ENCODE measurements at regions not wholly inside any gene's neighbourhood (a gene's known extent, or its start where the extent isn't known, plus 50 kb on each side); places are given as distances from the start of the nearest gene placed in this dataset.
"Not testable (repeated sequence)": the region's sequence is repeated elsewhere in the genome, so short reads cannot be mapped to it uniquely, and the experiment has no call there.

DNA sequence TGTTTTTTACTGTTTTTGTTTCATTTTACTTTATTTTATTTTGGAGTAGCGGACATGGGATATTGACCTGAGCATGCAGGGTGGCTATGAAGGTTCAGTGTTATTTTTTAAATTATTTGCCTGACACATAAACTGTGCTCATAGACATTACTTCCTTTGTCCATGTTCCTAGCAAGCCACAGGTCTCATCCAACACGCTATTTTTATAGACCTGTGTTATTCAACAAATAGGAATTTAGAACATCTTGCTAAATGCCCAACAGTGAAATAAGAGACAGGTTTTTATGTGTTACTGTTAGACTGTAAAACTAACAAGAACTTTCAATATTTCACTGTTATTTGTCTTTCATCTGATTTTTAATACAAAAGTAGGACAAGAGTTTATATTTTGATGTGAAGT, 756.4 kb downstream of the KCNT2 start:
- no peak for DNase-seq (ENCODE audit: low read depth in 4 of 4, low spot score in 3 of 4)

DNA sequence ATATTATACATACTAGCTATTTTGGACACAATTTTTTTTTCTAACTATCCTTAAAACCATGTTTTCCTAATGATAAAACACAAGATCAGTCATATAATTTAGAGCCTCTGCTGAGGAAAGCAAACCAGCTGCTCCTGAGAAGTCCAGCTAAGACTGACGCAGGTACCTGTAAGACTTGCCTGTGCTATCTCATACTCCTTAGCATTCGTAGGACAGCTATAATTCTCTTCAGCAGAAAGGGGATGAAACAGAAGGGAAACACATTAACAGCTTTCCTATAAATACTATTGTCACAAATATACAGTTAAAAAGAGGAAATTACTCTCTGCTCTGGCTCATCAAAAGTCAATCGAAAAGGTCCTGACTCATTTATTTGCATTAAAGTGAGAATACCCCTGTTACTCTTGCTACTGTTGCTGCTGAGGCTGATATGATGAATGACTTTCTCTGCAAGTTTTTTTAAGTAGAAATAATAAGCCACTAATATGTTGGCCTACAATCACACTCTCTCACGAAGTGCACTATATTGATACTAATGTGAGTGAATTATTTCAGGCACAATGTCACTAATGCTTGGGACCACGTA, 757.1 kb downstream of the KCNT2 start:
- no peak for DNase-seq (ENCODE audit: low read depth in 4 of 4, low spot score in 3 of 4)

DNA sequence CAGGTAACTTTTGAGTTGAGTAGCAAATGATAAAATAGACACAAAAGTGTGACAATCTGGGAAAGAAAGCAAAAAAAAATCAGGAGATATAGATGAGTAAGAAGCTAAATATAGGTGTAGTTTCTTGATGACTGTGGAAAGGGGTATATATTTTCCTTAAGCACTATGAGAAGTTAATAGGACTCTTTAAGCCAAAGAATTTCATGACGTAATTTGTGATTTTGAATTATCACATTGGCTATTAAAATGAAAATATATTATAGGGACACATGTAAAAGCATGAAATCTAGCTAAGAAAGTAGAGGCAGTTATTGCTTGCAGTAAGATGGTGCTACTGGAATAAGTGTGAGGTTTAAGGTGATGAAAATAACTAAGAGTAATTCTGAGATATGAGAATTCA, 759.1 kb downstream of the KCNT2 start:
- no peak for DNase-seq (ENCODE audit: low read depth in 4 of 4, low spot score in 3 of 4)

DNA sequence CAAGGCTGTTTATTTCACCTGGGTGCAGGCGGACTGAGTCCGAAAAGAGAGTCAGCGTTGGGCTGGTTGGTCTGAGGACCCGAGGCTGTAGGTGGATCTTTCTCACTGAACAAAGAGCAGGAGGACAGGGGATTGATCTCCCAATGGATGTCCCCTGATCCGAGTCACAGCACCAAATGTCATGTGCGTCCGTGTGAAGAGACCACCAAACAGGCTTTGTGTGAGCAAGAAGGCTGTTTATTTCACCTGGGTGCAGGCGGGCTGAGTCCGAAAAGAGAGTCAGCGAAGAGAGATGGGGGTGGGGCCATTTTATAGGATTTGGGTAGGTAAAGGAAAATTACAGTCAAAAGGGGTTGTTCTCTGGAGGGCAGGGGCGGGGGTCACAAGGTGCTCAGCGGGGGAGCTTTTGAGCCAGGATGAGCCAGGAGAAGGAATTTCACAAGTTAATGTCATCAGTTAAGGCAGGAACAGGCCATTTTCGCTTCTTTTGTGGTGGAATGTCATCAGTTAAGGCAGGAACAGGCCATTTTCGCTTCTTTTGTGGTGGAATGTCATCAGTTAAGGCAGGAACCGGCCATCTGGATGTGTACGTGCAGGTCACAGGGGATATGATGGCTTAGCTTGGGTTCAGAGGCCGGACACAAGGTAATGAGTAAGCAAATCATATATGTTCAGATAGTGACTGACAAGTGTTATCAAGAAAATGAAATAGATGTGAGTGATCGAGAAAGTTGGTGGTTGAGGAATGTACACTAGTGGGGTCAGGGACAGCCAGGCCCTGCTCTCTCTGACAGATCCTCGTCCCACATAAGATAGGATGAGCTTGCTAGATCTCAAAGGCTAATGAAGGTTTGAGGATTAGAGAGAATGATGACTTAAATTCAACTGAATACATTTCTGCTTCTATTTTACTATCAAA, 760.0 kb downstream of the KCNT2 start:
- DNase-seq (ENCODE audit: low read depth in 4 of 4, low spot score in 3 of 4) = not testable (repeated sequence)

DNA sequence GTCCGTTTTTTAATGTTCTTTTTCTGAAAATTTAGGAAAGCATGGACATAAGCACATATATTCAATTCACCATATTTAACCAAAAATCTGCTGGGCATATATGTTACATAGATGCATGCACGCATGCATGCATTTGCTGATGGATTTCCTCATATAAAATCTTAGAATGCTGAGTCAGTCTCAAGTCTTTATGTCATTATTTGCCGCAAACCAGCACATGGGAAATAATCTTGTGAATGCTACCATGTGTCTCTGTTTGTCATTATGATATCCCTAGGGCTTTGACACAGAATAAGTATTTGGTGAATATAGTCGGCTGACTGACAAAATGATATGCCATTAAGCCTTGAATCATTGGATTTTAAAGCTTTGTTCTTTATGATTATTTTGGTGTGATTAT, 776.5 kb downstream of the KCNT2 start:
- DNase-seq (ENCODE audit: low read depth in 4 of 4, low spot score in 3 of 4) = no peak

DNA sequence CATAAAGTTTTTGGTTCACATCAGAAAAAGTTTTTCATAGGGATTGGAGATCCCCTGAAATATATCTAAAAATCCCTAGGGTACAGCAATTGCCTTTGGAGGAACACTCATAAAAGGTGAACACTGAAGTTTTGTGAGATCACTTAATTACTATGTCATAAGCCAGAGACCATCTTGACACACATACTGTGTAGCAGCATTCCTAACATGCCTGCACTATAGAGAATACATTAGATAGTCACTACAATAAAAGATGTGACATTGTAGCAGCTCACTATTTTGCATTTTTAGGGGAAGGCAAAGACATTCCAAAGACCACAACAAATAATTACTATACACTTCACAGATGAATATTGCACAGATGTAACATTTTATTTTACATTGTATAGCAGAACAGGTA, 779.9 kb downstream of the KCNT2 start:
- no peak for DNase-seq (ENCODE audit: low read depth in 4 of 4, low spot score in 3 of 4)

DNA sequence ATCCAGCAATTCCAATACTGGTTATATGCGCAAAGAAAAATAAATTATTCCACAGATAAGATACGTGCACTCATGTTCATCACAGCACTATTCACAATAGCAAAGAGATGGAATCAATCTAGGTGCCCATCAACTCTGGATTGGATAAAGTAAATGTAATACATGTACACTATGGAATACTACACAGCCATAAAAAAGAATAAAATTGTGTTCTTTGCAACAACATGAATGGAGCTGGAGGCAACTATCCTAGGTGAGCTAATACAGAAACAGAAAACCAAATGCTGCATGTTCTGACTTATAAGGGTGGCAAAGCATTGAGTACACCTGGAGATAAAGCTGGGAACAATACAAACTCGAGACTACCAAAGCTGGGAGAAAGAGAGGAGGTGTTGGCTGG, 787.3 kb downstream of the KCNT2 start:
- DNase-seq (ENCODE audit: low read depth in 4 of 4, low spot score in 3 of 4) = no peak

DNA sequence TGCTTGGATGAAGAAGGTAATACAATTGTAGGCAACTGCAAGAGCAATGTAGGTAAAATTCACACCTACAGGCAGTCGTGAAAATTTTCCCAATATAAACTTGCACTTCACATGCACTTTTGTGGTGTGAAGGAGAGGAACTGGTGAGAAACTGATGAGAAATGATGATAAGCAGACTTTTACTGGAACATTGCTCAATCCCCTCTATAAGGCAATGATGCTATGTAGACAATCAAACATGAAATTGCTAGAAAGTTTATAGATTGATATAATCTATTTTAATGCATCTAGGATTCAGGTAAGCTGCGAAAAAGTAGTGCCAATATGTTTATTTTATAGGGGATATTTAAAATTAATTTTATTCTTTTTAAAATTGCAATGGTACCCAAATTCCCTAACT, 802.2 kb downstream of the KCNT2 start:
- no peak for DNase-seq (ENCODE audit: low read depth in 4 of 4, low spot score in 3 of 4)

DNA sequence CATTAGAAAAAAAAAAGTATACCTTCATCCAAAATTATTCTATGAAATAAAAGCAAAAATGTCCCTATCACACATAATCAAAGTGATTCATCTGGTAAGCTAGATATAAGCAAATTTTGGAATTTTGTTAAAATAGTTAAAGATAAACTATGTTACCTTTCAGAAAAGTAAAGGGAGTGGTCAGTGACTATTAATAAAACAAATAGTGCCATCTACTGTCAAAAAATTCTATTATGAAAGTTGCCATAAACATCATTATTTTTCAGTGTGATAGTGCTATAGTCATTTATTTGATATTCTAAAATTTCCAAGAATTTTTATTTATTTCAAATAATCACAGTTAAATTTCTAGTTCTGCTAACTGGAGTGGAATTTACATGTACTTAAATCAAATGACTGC, 803.7 kb downstream of the KCNT2 start:
- no peak for DNase-seq (ENCODE audit: low read depth in 4 of 4, low spot score in 3 of 4)

DNA sequence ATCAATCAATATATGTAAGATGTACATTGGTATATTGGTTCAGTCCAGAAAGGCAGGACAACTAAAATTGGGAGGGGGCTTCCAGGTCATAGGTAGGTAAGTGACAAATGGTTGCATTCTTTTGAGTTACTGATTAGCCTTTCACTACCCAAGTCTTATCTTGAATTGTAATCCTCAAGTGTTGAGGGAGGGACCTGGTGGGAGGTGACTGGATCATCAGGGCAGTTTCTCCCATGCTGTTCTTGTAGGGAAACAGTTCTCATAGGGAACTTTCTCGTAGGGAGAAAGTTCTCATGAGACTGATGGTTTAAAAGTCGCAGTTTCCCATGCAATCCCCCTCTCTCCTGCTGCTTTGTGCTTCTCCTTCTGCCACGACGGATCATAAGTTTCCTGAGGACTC, 809.2 kb downstream of the KCNT2 start:
- DNase-seq (ENCODE audit: low read depth in 4 of 4, low spot score in 3 of 4) = no peak

DNA sequence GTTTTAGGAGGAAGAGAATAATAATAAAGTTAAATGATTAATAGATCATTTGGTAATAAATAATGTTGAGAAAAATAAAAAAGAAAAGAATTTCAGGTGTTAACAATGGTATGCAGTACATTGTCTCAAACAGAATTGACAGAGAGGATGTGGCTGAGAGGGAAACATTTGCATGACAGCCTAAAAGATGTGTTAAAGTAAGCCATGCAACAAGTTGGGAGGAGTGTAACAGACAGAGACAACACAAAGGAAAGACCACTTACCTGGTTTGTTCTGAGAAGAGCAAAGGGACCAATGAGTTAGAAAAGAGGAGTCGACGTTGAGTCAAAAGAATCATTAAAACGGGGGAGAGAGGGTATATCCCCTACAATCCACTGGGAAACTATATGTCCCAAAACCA, 814.0 kb downstream of the KCNT2 start:
- no peak for DNase-seq (ENCODE audit: low read depth in 4 of 4, low spot score in 3 of 4)

DNA sequence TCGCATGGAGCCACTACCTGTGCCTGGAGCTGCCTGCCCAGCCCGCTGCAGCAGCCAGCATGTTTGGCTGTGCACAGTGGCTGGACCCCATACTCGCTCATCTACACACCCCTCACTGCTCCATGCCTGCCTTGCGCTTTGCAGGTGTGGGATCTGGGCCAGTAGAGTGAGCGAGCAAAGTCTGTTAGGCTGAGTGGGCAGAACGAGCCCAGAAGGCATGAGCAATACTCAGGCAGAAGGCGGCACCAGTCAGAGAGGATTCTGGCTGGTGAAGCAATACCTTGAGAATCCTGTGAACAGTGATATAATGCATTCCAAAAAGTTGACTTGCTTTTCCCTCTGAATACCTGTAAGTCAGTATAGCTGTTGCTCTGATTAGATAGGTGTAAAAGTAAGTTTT, 816.4 kb downstream of the KCNT2 start:
- DNase-seq (ENCODE audit: low read depth in 4 of 4, low spot score in 3 of 4) = no peak

DNA sequence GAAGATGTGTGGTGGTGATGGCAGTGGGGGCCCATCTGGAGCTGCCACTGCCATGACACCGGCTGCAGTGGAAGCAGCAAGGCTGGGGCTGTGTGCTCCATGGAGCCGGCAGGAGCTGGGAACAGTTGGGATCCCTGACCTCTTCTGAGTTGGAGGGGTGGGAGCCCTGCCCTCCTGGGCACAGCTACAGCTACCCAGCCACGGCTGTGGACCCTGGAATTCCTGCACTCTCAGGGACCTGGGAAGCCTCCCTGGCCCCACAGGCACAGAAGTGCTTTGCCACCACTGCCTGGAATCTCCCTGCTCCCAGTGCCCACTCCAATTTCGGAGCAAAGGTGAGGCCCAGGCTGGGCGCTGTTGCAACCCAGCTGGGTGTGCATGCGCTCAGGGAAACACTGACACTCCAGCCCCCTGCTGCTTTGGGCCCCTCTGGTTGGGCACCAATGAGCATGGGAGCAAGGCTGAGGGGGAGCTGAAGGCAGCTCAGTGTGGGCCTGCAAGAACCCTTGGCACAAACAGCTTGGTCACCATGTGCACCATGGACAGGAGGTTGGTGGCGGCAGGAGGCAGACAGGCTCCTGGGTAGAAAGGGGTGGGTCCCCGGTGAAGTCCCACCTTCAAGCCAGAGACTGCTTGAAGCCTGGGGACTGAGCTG, 817.6 kb downstream of the KCNT2 start:
- no peak for DNase-seq (ENCODE audit: low read depth in 4 of 4, low spot score in 3 of 4)

DNA sequence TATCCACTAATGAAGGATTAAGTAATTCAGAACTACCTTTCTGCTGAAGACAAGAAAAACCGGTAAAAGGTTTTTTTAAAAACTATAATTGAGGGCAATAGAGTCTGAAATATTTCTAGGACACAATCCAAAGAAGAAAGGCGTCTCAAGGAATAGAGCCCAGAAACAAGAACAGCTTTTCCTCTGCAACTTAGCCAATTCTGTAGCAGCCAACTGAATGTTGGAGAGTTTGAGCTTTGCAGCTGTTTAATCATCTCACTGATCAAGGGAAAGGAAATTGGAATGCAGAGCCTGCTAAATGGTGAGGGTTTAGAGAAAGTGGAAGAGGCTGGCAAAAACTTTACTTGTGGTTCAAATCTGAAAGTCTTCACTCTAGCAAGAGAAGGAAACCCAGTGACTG, 818.9 kb downstream of the KCNT2 start:
- DNase-seq (ENCODE audit: low read depth in 4 of 4, low spot score in 3 of 4) = no peak

DNA sequence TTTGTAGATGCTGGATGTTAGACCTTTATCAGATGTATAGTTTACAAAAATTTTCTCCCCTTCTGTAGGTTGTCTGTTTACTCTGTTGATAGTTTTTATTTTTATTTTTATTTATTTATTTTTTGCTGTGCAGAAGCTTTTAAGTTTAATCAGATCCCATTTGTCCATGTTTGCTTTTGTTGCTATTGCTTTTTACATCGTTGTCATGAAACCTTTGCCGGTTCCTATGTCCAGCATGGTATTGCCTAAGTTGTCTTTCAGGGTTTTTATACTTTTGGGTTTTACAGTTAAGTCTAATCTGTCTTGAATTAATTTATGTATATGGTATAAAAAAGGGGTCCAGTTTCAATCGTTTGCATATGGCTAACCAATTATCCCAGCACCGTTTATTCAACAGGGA, 819.5 kb downstream of the KCNT2 start:
- no peak for DNase-seq (ENCODE audit: low read depth in 4 of 4, low spot score in 3 of 4)

DNA sequence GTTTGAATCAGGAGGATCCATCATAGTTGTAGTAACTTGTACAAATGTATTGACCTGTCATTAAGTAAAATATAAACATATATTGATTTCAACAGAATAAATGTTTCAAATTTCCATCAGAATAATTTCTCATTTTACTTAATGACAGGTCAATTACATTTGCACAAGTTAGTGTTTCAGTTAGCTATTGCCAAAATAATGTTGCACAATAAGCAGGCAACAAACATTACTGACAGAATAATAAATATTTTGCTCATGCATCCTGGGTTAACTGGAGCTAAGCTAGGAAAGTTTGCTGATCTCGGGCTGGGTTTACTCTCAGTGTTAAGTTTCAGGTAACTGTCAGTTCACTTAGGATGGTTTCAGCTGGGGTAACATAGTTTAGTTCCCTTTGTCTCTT, 822.4 kb downstream of the KCNT2 start:
- no peak for DNase-seq (ENCODE audit: low read depth in 4 of 4, low spot score in 3 of 4)

DNA sequence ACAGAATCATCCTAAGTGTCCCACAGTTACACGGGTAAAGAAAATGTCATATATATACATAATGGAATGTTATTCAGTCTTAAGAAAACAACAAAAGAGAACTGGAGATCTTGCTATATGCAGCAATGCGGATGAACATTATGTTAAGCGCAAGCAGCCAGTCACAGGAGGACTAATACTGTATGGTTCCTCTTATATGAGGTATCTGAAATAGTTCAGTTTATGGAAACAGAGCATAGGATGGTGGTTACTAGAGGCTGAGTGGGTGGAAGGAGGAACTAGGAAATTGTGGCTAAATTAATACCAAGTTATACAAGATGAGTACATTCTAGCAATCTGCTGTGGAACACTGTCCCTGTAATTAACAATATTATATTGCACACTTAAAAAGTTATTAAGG, 834.3 kb downstream of the KCNT2 start:
- DNase-seq (ENCODE audit: low read depth in 4 of 4, low spot score in 3 of 4) = no peak

DNA sequence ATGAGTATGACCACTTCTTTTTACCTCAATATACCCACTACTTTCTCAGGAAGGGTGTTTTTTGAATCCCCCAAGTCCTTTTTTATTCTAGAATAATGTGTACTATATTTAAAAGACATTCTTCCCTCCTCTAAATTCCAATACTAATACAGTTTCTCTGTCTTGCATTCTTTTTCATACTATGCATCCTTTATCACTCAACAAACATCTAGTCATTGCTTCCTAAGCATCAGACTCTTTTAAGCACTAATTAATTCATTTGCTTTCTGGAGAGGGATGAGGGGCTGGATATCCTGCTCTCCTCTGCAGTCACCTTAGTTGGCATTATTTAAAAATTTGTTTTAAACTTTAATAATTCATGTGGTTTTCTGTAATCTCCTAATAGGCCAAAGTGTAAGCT, 838.8 kb downstream of the KCNT2 start:
- DNase-seq (ENCODE audit: low read depth in 4 of 4, low spot score in 3 of 4) = no peak

DNA sequence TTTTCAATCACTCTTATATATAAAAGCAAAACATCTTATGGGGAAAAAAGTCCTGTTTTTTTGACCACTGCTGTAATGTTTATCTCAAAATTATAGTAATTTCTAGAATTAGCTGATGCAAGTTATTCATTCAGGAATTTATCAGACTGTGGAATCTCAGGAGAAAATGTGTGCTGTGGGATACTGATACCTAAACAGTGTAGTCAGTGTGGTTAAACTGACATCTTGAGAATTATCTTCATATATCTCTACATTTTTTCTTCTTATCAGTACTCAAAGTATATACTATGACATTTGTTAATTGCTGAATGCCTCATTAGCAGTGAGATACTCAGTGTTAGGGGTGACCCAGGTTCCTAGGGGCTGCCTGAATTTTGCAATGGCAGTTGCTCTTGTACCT, 839.3 kb downstream of the KCNT2 start:
- no peak for DNase-seq (ENCODE audit: low read depth in 4 of 4, low spot score in 3 of 4)

DNA sequence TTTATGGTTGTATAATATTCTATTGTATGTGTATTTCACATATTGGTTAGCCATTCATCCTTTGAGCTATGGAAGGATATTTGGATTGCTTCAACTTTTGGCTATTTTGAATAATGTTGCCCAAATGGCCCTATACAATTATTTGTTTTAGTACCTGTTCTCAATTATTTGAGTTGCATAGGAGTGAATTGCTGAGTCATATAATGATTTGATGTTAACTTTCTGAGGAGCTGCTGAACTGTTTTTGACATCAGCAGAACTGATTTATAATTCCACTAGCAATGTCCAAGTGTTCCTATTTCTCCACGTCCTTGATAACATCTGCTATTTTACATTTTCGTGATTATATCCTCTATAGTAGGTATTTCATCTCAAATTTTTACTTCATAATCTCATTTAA, 839.9 kb downstream of the KCNT2 start:
- no peak for DNase-seq (ENCODE audit: low read depth in 4 of 4, low spot score in 3 of 4)

DNA sequence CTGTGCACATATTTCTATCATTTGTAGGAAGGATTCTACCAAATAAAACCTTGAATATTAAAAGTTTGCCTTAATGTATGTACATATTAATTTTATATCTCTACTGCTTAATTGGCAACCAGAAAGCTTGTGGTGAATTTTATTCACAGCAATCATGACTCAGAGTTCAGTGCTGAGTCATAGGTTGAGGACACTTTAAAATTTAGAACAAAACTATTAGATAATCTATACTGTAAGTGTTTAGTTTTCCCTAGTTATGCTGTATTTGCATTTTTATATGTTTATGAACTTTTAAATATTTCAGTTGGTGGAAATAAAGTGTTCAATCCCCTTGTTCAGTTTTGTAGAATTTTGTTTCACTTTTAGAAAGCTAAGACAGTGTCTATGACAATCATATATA, 841.5 kb downstream of the KCNT2 start:
- no peak for DNase-seq (ENCODE audit: low read depth in 4 of 4, low spot score in 3 of 4)

DNA sequence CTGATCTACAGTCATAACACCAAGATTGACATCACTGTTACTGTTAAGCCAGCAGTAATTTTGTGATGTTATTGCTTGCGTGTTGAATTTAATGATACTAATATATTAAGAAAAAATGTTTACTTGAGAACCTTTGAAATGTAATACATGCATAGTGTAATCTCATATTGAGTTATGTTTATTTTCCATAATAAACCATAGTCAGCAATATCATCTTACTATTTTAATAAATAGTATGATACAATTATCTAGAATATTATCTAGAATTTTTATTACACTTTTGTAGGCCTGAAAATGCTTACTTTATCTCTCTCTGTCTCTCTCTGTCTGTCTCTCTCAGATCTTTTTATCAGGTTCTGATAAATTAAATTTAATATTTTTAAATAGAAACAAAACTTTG, 843.1 kb downstream of the KCNT2 start:
- no peak for DNase-seq (ENCODE audit: low read depth in 4 of 4, low spot score in 3 of 4)
